Fibroblast of upper back skin (primary cell): ENCODE measurements at regions not wholly inside any gene's neighbourhood (a gene's known extent, or its start where the extent isn't known, plus 50 kb on each side); places are given as distances from the start of the nearest gene placed in this dataset.
"Not testable (repeated sequence)": the region's sequence is repeated elsewhere in the genome, so short reads cannot be mapped to it uniquely, and the experiment has no call there.

Source experiments
- DNase-seq: peaks from one replicate; pipeline ENCODE4 v3.0.0-alpha.2; 2013

DNA sequence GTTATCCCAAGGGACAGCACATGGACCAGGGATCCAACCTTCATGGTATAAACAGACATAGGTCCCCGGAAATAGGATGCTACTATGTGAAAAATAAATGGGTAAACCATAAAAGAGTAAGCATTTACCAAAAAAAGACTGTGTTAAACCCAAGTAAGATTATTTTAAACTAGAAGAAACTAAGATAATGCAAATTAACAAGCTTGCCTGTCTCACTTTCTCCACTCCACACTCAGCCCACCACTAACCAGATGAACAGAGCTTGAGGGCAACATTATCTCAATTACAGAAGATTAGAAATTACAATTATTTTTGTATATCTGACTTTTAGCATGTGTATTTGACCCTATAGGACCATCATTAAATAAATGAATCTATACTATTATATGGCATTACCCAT lies 117.2 kb upstream of the CAV2 start:
- no peak for DNase-seq

DNA sequence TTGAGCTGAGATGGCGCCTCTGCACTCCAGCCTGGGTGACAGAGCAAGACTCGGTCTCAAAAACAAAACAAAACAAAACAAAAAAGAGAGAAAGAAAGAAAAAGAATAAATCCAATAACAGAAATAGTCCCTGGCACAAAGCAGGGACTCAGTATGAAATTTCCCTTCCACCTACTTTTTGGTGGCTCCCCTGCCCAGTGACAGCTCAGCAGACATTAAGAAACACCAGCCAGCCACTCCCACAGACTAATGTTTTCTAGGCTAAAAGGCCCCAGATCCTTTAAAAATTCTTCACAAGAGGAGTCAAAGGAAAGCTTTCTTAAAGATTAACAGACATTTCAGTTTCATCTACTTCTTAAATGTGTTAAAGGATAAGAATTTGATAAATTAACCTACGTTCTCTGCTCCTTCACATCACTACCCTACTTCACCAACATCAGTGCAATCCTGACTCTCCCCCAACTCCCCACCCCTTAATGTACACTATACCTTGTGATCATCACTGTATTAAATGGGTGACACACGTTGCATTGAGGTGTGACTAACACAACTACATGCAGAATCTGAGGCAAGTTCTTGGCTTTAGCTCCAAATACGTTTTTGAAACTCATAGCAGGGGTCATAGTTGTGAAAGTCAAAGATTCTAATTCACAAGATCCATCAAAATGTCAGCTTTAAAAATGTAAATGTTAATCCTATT lies 114.5 kb upstream of the CAV2 start:
- no peak for DNase-seq

DNA sequence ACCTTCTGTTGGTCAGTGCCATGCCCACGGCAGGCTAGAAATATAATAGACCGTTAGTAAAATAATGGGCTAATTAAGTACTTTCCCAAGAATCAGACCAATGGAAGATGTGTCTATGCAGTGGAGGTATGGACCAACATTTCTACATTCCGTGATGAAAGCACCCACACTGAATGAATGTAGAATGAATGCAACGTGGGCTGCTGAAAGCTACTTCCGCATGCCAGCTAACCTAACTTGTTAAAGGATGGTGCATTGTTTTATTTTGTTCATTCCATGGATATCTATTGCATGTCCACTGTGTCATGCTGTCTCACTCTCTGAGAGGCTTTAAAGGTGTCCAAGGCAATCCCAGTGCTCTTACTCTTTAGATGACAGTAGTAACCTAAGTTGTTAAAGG lies 112.9 kb upstream of the CAV2 start:
- no peak for DNase-seq

DNA sequence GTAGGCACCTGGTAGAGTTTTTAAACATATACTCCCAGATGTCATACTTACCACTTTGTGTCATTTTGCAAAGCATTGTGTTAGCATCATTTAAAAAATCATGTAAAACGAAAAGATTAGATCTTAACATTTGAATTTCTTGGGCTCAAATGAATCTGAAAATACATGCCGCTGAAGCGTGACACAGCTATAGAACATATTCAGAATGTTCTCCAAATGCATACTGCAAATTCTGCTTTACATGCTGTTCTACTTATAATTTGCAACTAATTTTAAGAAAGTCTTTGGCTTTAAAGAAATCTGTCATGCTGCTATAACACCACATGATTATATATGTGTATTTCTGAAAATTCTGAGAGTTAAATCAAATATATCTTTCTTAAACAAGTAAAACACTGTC lies 109.2 kb upstream of the CAV2 start:
- DNase-seq, result no peak

DNA sequence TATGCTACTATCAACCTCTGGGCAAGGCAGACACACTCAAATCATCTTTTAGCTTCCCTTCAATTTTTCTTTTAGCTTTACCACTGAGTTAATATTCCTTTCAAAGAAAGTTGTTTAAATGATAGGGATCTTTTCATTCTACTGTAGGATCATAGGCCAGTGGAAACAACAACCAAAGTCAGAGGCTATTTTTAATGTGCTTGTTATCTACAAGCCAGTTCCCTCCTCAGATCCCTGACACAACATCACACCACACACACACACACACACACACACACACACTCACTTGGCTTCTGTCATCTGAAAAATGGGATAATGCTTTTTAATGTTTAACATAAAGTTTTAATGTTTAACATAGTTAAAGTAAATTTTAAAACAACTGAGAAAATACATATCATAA lies 106.7 kb upstream of the CAV2 start:
- no peak for DNase-seq

DNA sequence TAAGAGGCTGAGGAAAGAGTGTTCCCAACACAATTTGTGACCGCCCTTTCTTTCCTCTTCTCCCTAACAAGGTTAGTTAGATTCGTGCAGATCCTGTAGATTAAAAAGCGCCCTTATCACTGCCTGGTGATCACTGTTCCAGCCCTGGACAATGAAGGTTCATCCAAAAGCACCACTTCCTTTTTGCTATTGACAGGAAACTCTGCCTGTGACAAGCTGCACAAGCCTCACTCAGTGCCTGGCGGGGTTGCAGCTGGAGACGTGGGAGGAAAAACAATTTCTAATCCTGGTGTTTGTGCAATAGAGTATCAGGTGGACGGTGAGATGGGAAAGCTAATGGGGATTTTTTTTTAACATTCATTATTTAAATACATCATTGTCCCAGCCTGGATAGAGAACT lies 105.9 kb upstream of the CAV2 start:
- no peak for DNase-seq

DNA sequence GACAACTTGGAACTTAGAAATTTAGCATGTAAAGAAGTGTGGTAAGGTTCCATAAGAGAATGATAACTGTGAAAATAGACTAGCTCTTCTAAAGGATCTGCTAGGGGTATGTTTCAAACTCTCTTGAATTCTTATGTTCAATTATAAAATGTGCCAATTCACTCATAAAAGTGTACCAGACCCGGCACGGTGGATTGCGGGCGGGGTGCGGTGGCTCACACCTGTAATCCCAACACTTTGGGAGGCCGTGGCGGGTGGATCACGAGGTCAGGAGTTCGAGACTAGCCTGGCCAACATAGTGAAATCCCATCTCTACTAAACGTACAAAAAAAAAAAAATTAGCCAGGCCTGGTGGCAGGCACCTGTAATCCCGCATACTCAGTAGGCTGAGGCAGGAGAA lies 105.4 kb upstream of the CAV2 start:
- no peak for DNase-seq

DNA sequence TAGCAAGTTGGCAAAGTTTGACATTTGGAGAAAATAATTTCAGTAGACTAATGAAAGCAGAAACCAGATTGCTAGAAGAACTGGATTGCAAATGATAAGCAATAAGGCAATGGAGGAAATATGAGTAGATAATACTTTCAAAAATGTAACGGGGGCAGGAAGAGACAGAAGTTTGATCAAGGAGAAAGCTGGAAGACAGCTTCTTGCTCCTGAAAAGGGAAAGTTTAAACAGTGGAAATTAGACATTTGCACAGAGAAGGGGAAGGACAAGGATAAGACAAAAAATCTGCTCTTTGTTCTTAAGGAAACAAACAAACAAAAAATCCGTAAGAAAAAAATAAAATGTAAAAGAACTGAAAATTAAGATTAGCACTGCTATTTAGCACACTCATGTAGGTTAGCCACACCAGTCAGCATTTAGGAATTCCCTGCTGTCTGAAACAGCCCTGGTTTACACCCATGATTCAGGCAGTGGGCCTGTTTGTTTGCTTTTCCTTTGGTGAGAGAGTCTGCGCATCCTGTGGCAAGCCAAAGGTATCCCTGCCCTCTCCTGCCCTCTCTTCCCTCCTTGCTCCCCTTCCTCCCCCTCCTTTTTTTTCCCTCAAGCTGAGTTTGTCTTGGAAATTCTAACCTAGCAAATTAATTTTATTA lies 104.3 kb upstream of the CAV2 start:
- peak; percentile 93 for DNase-seq

DNA sequence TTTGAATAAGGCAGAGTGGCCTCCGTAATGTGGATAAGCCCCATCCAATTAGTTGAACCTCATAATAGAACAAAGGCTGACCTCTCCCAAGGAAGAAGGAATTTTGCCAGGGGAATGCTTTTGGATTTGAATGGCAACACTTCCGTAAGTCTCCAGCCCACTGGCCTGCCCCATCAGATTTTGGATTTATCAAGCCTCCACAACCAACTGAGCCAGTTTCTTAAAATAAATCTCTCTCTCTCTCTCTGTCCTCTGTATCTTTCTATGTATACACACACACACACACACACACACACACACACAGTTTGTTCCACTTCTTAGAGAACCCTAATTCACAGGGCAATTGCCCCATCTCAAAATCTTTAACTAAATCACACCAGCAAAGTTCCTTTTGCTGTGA lies 100.9 kb upstream of the CAV2 start:
- DNase-seq, result no peak

DNA sequence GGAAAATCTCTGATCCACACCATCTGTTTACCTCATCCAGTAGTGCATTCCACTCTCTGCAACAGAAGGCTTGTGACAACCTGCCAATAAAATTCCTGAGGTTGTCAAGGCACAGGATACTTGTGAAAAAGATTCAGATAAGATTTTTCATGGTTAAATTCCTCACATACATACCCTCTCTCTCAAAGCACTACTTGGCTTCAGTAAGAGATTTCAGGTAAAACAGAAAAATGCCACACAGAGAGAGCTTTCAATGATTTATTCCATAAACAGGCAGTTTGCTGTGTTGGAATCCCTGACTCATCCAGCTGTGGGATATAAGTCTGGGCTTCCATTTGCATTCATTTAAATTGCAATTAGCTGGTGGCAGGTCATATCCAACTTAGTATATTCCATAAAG lies 99.7 kb upstream of the CAV2 start:
- peak; percentile 96 for DNase-seq

DNA sequence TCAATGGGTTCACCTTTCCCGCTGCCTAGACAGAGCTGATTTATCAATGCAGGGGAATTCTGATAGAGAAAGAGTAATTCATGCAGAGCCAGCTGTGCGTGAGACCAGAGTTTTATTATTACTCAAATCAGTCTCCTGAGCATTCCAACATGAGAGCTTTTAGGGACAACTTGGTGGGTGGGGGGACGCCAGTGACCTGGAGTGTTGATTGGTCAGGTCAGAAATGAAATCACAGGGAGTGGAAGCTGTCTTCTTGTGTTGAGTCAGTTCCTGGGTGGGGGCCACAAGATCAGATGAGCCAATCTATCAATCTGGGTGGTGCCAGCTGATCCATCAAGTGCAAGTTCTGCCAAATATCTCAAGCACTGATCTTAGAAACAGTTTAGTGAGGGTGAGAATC lies 99.0 kb upstream of the CAV2 start:
- DNase-seq, result peak; percentile 14

DNA sequence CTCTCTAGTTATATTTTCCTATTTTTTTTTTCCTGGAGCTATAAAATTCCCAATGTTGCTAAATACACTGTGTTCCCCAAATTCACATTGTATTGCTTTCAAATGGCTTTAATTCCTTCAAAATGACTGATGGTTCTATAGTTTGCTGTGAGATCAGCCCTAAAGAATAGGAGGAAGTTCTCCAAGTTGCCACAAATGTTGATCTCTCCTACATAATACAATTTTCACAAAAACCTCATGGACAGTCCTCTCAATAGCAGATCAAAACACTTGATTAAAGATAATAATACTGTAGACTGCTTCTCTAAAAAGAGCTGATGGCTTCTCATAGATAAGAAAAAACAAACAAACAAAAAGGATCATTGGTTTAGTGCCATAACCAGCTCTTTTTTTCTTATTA lies 97.8 kb upstream of the CAV2 start:
- DNase-seq, result no peak

DNA sequence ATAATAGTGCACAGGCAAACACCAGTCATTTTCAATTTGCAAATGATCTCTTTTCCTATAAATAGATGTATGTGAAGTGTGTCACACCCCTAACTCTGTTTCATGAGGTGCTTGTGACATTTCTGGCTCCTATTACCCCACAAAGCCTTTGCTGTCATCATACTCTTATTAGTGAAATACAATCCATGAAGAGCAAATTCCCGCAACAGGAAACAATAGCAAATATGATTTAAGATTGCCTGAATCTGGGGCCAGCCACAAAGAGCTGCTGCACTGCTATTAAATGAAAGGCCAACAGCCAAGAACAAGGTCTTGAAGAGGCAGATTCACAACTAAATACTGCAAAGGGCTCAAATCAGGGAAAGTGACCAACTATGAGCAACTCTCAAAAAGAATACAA lies 96.3 kb upstream of the CAV2 start:
- peak; percentile 85 for DNase-seq

DNA sequence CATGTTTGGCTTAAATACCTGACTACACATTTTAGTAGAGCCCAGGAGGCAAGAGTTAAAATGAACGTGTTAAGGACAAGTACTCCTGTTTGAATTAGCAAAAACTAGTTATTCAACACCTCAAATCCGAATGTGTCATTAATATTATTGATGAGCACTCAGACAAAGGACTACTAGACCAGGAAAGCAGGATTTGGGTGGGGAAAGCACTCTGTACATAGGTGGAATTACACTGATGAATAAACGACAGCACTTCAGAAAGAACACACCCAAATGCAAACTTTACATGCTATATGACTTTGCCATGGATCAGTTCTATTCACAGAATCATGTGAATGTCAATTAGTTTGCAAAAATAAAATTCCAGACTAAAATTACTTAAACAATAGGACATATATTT lies 95.1 kb upstream of the CAV2 start:
- DNase-seq, result no peak

DNA sequence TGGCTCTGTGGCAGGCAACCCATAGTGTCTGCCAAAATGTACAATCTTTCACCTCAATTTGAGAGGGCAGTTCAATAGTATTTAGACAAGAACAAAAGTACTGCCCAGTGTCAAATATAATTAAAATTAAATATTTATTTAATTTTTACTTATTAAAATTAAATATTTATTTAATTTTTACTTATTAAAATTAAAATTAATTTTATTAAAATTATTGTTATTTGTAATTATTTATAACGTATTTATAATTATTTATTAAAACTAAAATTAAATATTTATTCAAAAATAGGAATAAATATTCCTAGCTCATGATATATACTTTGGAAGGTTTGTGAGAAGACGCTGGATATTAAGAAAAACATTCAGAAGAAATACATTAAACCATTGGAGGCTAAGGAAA lies 93.7 kb upstream of the CAV2 start:
- DNase-seq, result no peak

DNA sequence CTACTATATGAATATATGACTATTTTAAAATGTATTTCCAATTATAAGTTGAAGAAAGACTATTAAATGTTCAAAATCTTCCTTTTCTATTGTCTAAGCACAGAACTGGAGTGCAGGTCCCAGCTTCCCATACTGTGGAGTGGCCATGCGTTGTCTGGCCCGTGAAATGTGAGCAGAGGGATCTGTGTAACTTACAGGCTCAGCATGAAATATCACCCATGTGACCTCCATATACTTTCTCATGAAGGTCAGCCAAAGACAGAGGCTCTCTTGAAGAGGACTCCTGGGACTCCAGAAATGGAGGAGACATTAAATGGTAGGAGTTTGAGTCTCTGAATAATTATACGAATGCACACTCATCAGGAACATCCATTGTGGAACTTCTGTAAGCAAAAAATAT lies 92.4 kb upstream of the CAV2 start:
- peak; percentile 23 for DNase-seq

DNA sequence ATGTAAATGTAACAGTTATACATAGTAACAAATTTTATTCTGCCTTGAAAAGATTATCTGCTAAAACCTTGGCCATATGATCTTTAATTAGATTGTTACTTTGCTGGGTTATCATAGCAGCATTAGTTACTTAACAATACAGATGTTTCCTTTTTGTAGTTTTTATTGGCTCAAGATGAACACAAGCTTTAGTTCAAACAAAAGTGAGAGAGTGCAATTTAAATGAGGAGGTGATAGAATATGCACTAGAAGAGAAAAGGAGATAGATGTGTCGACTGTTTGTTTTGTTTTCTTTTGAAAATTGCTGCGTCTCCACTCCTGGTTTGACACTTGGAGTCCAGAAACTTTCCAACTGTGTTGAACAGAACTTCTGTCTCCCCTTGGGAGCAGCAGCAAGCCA lies 91.4 kb upstream of the CAV2 start:
- no peak for DNase-seq

DNA sequence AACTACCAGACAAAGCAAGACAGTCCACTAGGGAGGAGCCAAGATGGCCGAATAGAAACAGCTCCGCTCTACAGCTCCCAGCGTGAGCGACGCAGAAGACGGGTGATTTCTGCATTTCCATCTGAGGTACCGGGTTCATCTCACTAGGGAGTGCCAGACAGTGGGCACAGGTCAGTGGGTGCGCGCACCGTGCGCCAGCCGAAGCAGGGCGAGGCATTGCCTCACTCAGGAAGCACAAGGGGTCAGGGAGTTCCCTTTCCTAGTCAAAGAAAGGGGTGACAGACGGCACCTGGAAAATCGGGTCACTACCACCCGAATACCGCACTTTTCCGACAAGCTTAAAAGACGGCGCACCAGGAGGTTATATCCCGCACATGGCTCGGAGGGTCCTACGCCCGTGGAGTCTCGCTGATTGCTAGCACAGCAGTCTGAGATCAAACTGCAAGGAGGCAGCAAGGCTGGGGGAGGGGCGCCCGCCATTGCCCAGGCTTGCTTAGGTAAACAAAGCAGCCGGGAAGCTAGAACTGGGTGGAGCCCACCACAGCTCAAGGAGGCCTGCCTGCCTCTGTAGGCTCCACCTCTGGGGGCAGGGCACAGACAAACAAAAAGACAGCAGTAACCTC lies 90.6 kb upstream of the CAV2 start:
- not testable (repeated sequence) for DNase-seq

DNA sequence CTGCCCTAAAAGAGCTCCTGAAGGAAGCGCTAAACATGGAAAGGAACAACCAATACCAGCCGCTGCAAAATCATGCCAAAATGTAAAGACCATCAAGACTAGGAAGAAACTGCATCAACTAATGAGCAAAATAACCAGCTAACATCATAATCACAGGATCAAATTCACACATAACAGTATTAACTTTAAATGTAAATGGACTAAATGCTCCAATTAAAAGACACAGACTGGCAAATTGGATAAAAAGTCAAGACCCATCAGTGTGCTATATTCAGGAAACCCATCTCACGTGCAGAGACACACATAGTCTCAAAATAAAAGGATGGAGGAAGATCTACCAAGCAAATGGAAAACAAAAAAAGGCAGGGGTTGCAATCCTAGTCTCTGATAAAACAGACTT lies 88.8 kb upstream of the CAV2 start:
- DNase-seq, result not testable (repeated sequence)

DNA sequence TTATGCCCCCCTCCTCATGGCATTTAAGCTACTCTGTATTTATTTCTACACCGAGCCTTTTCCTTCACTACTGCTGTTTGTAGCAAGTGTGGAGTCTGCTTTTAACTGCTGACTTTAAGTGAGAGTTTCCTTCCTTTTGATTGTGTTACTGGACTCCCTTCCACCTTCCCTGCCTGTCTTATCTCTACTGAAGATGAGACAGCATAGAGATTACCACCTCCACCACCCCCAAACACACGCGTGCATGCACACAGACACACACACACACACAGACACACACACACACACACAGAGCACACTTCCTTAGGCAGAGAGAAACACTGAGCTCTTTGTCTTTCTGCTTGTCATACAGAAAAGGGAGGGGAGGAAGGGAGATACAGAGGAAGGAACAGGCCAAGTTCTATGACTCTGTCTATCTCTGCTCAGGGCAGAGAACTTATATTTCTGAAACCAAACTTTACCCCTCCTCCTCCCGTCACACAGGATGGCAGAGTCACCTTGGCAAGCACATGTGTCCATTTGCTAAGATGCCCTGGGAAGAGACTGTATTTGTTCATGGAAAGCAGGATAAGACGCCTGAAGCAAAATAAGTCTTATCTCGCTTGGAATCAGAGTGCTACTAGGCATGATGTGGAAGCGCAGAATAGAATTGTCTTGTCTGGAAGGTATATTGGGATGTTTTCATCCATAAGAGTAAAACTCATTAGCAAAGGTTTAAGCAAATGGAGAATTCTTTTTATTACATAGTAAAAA lies 81.8 kb upstream of the CAV2 start:
- DNase-seq, result no peak

DNA sequence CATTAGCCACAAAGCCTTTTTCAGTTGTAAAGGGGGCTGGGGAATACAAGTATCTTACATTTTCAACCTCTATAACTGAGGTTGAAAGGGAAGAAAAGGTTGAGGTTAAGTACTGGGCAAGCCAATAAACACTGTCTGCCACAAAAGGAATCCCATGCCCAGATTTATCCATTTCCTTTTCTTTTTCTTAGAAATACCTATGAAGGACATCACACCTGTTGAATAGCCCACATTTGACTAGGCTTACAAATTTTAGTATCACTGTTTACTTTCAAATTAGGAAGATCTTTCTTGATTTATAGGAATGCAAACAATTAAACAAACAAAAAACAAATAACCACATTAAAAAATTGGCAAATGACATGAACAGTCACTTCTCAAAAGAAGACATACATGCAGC lies 81.0 kb upstream of the CAV2 start:
- DNase-seq, result no peak

DNA sequence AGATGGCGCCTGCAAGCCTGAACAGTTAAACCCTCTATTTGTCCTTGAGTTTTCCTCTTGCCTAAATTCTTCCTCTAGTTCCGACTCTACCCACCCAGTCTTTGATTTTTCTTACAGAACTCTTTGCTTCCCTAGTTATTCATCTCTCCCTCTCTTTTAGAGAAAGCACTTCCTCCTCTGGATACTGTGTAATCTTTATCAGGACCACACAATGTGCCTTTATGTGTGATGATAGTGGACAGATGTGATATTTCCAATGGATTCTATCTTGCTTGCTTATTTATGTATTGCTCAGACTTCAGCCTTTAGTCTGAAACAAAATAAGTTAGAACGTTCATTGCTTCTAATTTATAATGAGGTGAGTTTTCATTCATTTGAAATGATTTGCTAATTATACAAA lies 79.5 kb upstream of the CAV2 start:
- DNase-seq, result no peak

DNA sequence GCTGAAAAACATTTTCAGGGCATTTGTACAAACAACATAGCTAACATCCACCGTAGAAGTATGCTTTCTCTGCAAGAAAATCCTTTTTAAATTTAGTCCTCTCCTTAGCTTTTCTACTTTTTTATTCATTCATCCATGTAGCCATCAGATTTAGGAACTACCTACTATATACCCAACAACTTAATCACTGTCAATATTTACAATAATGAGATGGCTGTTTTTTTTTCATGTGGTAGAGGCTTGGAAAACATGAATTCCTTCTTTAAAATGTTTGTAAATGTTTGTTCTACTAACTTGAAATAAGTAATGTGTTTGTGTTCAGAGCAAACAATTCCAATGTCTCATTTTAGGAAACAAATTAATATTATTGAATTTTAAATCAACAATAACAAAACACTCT lies 78.2 kb upstream of the CAV2 start:
- DNase-seq, result no peak

DNA sequence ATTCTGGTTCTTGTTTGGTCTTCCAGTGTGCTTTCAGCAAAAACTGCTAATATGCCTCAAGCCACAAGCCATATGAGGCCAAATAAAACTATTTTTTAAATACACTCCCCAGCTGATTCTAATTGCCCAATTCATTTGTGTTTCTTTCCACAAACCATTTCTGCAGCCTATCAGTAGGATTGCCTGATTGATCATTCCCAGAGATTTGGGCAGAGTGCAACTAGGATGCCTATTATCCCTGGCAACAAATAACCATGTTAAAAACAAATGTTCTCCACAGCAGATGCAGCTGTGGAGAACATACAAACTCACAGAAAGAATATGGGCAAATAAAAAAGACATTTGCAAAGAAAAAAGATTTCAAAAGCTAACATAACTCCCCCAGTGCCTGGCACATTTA lies 76.9 kb upstream of the CAV2 start:
- DNase-seq, result no peak
